Retinal pigment epithelial cell (primary cell): ENCODE measurements at regions not wholly inside any gene's neighbourhood (a gene's known extent, or its start where the extent isn't known, plus 50 kb on each side); places are given as distances from the start of the nearest gene placed in this dataset.

ENCODE experiments used
- DNase-seq: peaks from one replicate; pipeline ENCODE4 v3.0.0-alpha.2; 2010; ENCODE audit warnings: low read depth
- H3K4me3 ChIP-seq: 2 replicates; pipeline ENCODE4 v1.5.1; 2011; ENCODE audit warnings: mild to moderate bottlenecking, low read length, control low read depth, moderate library complexity
- TF ChIP-seq, protein P1 (sequence below): conservative IDR thresholded peaks from 2 replicates; pipeline ENCODE4 v1.5.1; 2011; ENCODE audit warnings: low read depth, low read length, control low read depth, inconsistent platforms

DNA sequence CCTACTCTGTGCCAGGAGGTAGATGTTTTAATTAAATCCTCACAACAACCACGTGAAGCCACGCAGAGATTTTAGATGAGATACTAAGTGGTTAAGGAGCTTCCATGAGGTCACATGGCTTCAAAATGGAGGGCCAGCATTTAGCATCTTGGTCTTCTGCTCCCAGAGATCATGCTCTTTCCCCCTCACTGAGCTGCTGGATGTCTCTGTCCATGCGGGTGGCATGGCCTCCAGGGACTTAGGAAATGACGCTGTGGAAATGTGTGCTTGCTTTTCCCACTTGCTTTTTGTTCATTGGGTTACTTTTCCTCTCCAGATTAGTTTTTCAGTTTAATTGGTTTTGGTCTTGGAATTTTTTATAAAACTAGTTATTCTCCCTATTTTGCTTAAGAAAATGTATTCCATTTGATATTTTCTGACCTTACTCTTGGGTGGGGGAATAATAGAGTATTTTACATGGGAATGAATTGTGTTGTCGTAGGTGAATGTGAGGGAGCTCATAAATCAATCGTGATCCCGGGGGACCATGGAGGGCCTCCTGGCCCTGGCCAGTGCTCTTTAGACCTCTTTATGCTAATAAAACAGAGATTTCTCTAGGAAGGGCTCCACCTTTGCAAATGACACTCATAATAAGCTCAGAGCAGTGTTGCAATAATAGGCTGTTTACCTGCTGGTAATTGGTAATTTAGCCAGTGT lies 376.0 kb upstream of the ONECUT1 start:
- TF ChIP-seq, protein P1, sequence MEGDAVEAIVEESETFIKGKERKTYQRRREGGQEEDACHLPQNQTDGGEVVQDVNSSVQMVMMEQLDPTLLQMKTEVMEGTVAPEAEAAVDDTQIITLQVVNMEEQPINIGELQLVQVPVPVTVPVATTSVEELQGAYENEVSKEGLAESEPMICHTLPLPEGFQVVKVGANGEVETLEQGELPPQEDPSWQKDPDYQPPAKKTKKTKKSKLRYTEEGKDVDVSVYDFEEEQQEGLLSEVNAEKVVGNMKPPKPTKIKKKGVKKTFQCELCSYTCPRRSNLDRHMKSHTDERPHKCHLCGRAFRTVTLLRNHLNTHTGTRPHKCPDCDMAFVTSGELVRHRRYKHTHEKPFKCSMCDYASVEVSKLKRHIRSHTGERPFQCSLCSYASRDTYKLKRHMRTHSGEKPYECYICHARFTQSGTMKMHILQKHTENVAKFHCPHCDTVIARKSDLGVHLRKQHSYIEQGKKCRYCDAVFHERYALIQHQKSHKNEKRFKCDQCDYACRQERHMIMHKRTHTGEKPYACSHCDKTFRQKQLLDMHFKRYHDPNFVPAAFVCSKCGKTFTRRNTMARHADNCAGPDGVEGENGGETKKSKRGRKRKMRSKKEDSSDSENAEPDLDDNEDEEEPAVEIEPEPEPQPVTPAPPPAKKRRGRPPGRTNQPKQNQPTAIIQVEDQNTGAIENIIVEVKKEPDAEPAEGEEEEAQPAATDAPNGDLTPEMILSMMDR: no peak
- H3K4me3 ChIP-seq: no peak overlapping the region
- no peak for DNase-seq

- no peak for DNase-seq
These were observed 370.1 kb upstream of the ONECUT1 start for GRCh38 chr15:53160092-53160704.

GRCh38 chr15:53159458-53159857 lies 369.3 kb upstream of the ONECUT1 start:
- H3K4me3 ChIP-seq: no peak overlapping the region
- TF ChIP-seq, protein P1: no peak
- DNase-seq: no peak

More at GRCh38 chr15:53160092-53160704, 370.1 kb upstream of the ONECUT1 start:
- H3K4me3 ChIP-seq: no peak overlapping the region
- TF ChIP-seq, protein P1: no peak

GRCh38 chr15:53158995-53159394 lies 368.9 kb upstream of the ONECUT1 start:
- DNase-seq: no peak
- TF ChIP-seq, protein P1: no peak
- H3K4me3 ChIP-seq: no peak overlapping the region

DNA sequence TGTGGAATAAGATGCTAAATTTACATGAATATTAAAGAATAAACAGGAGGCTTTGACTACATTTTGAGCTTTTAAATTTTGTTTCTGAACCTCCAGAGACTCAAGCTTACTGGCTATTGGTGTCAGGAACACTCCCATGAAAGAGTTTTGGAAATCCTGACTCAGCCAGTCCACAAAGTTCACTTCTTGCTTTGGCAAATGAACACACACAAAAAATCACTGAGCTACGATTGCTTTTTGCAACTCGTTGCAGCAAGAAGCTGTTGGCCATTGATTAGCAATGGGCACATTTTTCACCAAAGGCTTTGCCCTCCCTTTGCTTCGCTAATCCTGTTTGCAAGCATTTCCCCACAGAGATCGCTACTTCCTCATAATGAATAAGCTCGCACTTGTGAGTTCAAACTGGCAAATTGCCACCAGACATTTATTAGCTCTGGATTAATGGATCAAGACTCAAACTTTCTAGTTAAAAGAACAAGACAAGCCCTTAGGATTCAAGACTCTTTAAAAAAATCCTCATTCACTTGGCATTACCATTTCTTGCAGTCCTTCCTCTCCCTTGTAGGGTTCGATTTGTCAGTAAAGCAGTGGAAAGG lies 343.2 kb upstream of the ONECUT1 start:
- DNase-seq: no peak
- TF ChIP-seq, protein P1: no peak

GRCh38 chr15:53130943-53131342 lies 340.8 kb upstream of the ONECUT1 start:
- TF ChIP-seq, protein P1: no peak
- no peak for DNase-seq
- H3K4me3 ChIP-seq: no peak overlapping the region

More for the DNA sequence above, 343.2 kb upstream of the ONECUT1 start:
- no peak overlapping the region for H3K4me3 ChIP-seq
